ENCODE measurements at regions not wholly inside any gene's neighbourhood (a gene's known extent, or its start where the extent isn't known, plus 50 kb on each side); places are given as distances from the start of the nearest gene placed in this dataset.

DNA sequence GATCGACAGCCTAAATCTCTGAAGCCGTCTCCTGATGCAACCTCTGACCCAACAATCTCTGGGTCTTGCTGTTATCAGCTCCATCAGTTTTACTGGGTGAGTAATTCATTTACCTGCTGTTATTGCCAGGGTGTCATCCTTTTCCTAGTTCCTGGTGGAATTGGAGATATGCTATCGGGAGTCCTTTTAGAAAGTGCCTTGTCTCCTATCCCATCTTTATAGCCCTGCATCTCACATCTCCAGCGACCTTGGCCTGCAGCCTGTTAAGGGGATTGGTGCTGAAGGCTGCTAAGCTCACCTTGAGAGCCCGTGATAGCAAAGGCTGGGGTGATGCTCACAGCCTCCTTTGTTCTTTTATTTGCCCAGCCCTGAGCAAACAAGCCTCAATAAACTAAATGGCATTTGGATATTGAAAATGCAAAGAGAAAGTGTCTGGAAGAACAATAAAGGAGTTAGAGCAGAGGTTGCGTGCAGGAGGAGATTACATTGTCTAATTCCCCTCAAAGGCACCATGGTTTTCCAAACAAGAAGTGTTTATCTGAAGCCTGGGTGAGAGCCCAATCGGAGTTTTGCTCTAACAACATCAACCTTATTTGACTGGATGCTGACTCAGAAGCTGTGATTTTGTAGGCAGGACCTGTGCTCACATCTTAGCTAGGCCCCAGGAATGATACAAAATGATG is 101.8 kb downstream of the RPLP1 start:
- no peak for DNase-seq
- Histone ChIP-seq H3K4me2 (no peak overlapping the region), H3K36me3 (replicated peaks in 1 of 2; ENCODE audit: control insufficient read depth in 1 of 2, insufficient read depth in 2 of 2, low read length in 1 of 2) (no peaks in the 10 kb centered on the region), H2AFZ (ENCODE audit: low read depth) (no peak overlapping the region), H3K9me2 (no peaks in the 10 kb centered on the region), H3K27ac (ENCODE audit: low read depth in 2 of 2, low read length in 1 of 2) (no peak overlapping the region), H3K79me2 (ENCODE audit: insufficient read depth) (no peaks in the 10 kb centered on the region), H4K20me1 (ENCODE audit: insufficient read depth) (no peaks in the 10 kb centered on the region), H3K4me3 (ENCODE audit: low read depth in 2 of 2, low read length in 1 of 2) (no peak overlapping the region), H3K9ac (no peak overlapping the region), H3K4me1 (ENCODE audit: control insufficient read depth in 1 of 2, insufficient read depth in 2 of 2, low read depth in 1 of 2, low read length in 1 of 2) (peaks cover 13 to 19% of the 10 kb centered on the region in 2 experiments; a peak in 3 of 4 replicates), H3F3A (replicated peaks; ENCODE audit: insufficient read depth) (peaks cover 4% of the 10 kb centered on the region), H3K9me3 (no peaks in the 10 kb centered on the region), H3K27me3 (ENCODE audit: insufficient read depth) (0 out of 2 replicates have a peak, but pooled peaks cover 14% of the 10 kb centered on the region)
- TF ChIP-seq, protein P1, sequence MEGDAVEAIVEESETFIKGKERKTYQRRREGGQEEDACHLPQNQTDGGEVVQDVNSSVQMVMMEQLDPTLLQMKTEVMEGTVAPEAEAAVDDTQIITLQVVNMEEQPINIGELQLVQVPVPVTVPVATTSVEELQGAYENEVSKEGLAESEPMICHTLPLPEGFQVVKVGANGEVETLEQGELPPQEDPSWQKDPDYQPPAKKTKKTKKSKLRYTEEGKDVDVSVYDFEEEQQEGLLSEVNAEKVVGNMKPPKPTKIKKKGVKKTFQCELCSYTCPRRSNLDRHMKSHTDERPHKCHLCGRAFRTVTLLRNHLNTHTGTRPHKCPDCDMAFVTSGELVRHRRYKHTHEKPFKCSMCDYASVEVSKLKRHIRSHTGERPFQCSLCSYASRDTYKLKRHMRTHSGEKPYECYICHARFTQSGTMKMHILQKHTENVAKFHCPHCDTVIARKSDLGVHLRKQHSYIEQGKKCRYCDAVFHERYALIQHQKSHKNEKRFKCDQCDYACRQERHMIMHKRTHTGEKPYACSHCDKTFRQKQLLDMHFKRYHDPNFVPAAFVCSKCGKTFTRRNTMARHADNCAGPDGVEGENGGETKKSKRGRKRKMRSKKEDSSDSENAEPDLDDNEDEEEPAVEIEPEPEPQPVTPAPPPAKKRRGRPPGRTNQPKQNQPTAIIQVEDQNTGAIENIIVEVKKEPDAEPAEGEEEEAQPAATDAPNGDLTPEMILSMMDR (IDR thresholded peaks at IDR 0.05): no peak
- TF ChIP-seq TCF12 (IDR thresholded peaks at IDR 0.05) (no peak), ELF1 (IDR thresholded peaks at IDR 0.05) (no peak), ZBTB33 (IDR thresholded peaks at IDR 0.05; ENCODE audit: borderline replicate concordance, low read depth) (no peak), TEAD4 (IDR thresholded peaks at IDR 0.05; ENCODE audit: borderline replicate concordance, insufficient read depth) (no peak), SIN3A (IDR thresholded peaks at IDR 0.05; ENCODE audit: borderline replicate concordance, low read depth, low read length) (no peak), REST (IDR thresholded peaks at IDR 0.05; ENCODE audit: low read depth, low read length) (no peak), JUND (IDR thresholded peaks at IDR 0.05) (no peak), MXI1 (IDR thresholded peaks at IDR 0.05; ENCODE audit: low read depth, low read length) (no peak), MEF2A (IDR thresholded peaks at IDR 0.05; ENCODE audit: borderline replicate concordance, low read depth) (no peak), YY1 (IDR thresholded peaks at IDR 0.05; ENCODE audit: low read depth) (no peak), FOXJ3 (CRISPR knock-in tag; IDR thresholded peaks at IDR 0.05) (no peak), USF2 (IDR thresholded peaks at IDR 0.05; ENCODE audit: borderline replicate concordance, low read depth, low read length) (no peak), RXRA (IDR thresholded peaks at IDR 0.05; ENCODE audit: borderline replicate concordance, low read depth) (no peak), EP300 (IDR thresholded peaks at IDR 0.05; ENCODE audit: borderline replicate concordance in 1 of 2, low read depth in 1 of 2, low read length in 1 of 2) (no peak)
- TF ChIP-seq, protein P2, sequence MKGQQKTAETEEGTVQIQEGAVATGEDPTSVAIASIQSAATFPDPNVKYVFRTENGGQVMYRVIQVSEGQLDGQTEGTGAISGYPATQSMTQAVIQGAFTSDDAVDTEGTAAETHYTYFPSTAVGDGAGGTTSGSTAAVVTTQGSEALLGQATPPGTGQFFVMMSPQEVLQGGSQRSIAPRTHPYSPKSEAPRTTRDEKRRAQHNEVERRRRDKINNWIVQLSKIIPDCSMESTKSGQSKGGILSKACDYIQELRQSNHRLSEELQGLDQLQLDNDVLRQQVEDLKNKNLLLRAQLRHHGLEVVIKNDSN (IDR thresholded peaks at IDR 0.05; ENCODE audit: borderline replicate concordance, low read depth): no peak
- CTCF ChIA-PET: interaction anchor here (1.1 to 1.5 kb wide), 6 partner anchors 12 to 78 kb away, joined by 3 to 6 read pairs (median 4); no protein-coding TSS in a partner anchor
- POLR2A ChIA-PET: no interaction called here
- WGBS (ENCODE audit: low lambda C conversion rate): 66% methylated on average over 7 of the region's 7 CpGs

Data from SK-N-SH (cell line).